HFFc6 (cell line): ENCODE measurements at regions not wholly inside any gene's neighbourhood (a gene's known extent, or its start where the extent isn't known, plus 50 kb on each side); places are given as distances from the start of the nearest gene placed in this dataset.

Experiments used
- DNase-seq: peaks from one replicate; pipeline ENCODE4 v3.0.0-alpha.2; 2018
- H3K27ac Mint-ChIP-seq: 2 replicates; pipeline ENCODE4 v1.8.0; 2020; ENCODE audit warnings: mild to moderate bottlenecking, mixed read lengths
- H3K27me3 Mint-ChIP-seq: 2 replicates; pipeline ENCODE4 v1.8.0; 2021; ENCODE audit warnings: mild to moderate bottlenecking, moderate library complexity, mixed read lengths; ENCODE audit not compliant: insufficient read depth
- H3K36me3 Mint-ChIP-seq: 2 replicates; pipeline ENCODE4 v1.8.0; 2021; ENCODE audit warnings: low read depth, mixed read lengths
- H3K4me1 Mint-ChIP-seq: 2 replicates; pipeline ENCODE4 v1.8.0; 2020; ENCODE audit warnings: low read depth, mixed read lengths
- H3K4me3 Mint-ChIP-seq: 2 replicates; pipeline ENCODE4 v1.8.0; 2020; ENCODE audit warnings: mild to moderate bottlenecking, moderate library complexity, mixed read lengths
- H3K9me3 Mint-ChIP-seq: 2 replicates; pipeline ENCODE4 v1.8.0; 2020; ENCODE audit warnings: mild to moderate bottlenecking, mixed read lengths
- CTCF ChIP-seq: fragments of 200-600 bp; sonication (generic); IDR thresholded peaks from 2 replicates; pipeline ENCODE4 v1.5.0; 2021; ENCODE audit warnings: antibody characterized with exemption, mild to moderate bottlenecking

DNA sequence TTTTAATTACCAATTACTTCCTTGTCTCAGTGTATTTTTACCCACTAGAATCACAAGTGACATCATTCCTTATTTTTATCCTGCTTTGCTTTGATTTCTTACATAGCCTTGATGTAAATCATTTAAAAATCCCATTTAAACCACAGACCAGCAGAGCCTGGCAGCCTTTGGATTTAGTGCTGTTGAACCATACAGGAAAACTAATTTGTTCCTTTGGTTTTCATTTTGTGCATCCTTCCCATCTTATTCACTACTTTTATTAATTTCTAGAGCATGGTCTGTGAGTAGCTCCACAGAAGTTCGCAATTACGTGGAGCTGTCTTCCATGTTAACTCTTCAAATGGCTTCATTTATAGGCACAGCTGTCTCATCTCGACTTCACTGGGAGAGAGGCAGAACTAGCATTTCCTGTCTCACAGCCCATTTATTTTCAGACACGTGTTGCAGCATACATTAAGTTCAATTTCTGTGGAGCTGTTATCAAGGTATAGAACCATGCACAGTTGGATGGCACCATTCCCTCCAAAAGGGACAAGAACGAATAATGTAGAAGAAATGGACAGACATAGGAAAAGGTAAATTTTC lies 235.3 kb downstream of the MRPL39 start:
- Mint-ChIP-seq H3K4me1 (peaks cover 97% of the 10 kb centered on the region), H3K27ac (peak overlapping the region; percentile 97), H3K36me3 (peaks cover 7% of the 10 kb centered on the region; the same call in 1 of the 2 replicates), H3K27me3 (peaks cover 2% of the 10 kb centered on the region; the same call in 1 of the 2 replicates), H3K4me3 (peak overlapping the region; percentile 72), H3K9me3 (no peaks in the 10 kb centered on the region)
- no peak for TF ChIP-seq CTCF
- no peak for DNase-seq

DNA sequence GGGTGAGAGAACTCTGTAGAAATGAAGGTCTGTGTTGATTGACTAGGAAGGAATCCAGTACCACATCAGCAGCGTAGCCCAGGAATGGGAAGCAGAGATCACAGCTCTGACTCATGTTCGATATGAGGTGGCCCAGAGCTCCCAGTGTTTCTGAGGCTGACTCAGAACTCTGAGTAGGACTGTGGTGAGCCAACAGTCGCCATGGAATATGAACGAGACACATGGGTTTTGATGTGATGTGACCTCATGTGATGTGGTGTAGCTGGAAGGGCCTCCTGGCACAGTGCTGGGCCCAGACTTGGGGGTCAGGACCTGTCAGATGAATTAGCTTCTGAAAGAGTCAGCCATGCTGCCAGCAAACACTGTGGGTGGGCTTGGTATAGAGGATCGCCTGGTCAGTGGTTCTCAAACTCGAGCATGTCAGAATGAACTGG lies 237.0 kb downstream of the MRPL39 start:
- H3K27ac Mint-ChIP-seq: peak overlapping the region; percentile 97
- H3K9me3 Mint-ChIP-seq: no peaks in the 10 kb centered on the region
- peak; percentile 98 for DNase-seq
- peak overlapping the region; percentile 69 for H3K4me3 Mint-ChIP-seq
- H3K4me1 Mint-ChIP-seq: peaks cover 92% of the 10 kb centered on the region
- H3K36me3 Mint-ChIP-seq: no peaks in the 10 kb centered on the region
- no peak for TF ChIP-seq CTCF
- H3K27me3 Mint-ChIP-seq: peaks cover 2% of the 10 kb centered on the region; the same call in 1 of the 2 replicates

DNA sequence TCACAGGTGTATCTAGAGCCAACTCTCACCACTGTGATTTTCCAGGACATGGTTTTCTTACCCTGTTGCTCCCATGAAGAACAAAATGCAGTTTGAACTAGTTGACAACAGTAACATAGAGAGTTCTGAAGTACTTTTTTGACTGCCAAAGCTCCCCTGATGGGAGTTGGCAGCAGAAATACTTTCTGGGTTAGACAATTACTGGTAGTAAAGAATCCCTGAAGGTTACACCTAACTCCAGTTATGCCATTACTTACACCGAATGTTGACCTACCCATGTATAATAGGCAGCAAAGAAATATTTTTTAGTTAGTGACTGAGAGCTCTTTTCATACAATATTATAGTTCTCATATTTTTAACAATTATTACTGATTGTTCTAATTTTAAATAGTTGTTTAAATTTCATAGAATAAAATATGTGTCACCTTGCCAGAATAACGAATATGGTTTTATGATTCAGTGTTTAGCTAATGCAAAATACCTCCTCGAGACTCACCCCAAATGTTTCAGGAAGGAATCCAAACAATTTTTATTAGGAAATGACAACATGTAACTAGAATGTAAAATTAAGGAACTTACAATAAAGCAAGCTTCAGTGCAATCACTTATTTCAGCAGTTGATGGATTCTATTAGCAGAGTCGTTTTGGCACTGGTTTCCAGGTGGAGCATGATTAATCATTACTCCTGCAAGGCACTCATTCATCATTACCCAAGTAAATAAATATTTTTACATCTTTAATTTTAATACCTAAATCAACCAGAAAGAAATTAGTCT lies 237.6 kb downstream of the MRPL39 start:
- Mint-ChIP-seq H3K27me3 (peaks cover 2% of the 10 kb centered on the region; the same call in 1 of the 2 replicates), H3K4me3 (peak overlapping the region; percentile 69), H3K36me3 (no peaks in the 10 kb centered on the region), H3K27ac (peak overlapping the region; percentile 97), H3K4me1 (peaks cover 86% of the 10 kb centered on the region), H3K9me3 (no peaks in the 10 kb centered on the region)
- no peak for TF ChIP-seq CTCF
- peak; percentile 68 for DNase-seq

- Mint-ChIP-seq H3K27ac (peak overlapping the region; percentile 97), H3K36me3 (no peaks in the 10 kb centered on the region; the same call in 1 of the 2 replicates), H3K9me3 (no peaks in the 10 kb centered on the region), H3K4me1 (peaks cover 75% of the 10 kb centered on the region), H3K27me3 (peaks cover 2% of the 10 kb centered on the region; the same call in 1 of the 2 replicates), H3K4me3 (peak overlapping the region; percentile 69; the same call in 1 of the 2 replicates)
- TF ChIP-seq CTCF: no peak
- no peak for DNase-seq
Measured at GRCh38 chr21:25368531-25368930, 238.8 kb downstream of the MRPL39 start.

DNA sequence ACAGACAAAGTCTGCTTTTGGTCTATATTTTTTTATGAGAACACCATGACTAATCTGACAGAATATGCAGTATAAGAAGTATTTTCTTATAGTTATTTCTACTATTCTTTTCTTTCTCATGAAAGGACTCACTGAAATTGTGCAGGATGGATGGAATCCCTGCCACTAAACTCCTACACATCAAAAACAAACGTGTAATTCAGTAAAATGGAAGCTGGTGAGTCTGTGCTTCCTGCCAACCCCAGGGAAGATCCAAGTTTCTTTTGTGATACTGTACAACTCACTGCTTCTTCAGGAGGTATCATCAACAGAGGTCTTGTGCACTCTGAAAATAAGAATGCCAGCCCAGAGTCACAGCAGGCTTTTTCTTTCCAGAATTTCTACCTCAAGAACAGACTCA lies 241.2 kb downstream of the MRPL39 start:
- no peak for DNase-seq
- Mint-ChIP-seq H3K4me1 (peaks cover 54% of the 10 kb centered on the region), H3K36me3 (no peaks in the 10 kb centered on the region; the same call in 1 of the 2 replicates), H3K9me3 (no peaks in the 10 kb centered on the region), H3K4me3 (peak overlapping the region; percentile 26; the same call in 1 of the 2 replicates), H3K27ac (peak overlapping the region; percentile 74), H3K27me3 (peaks cover 2% of the 10 kb centered on the region; the same call in 1 of the 2 replicates)
- TF ChIP-seq CTCF: no peak
